Ovary (tissue), 3 donors: ENCODE measurements at regions not wholly inside any gene's neighbourhood (a gene's known extent, or its start where the extent isn't known, plus 50 kb on each side); places are given as distances from the start of the nearest gene placed in this dataset.

Experiments used
- POLR2A ChIP-seq: fragments of 450-650 bp; IDR thresholded peaks from one replicate; pipeline ENCODE4 v1.6.1; 2017; ENCODE audit warnings: antibody characterized with exemption, mild to moderate bottlenecking, moderate library complexity
- TF ChIP-seq, protein P1 (sequence below), 3 donors: fragments of 450-650 bp in 2 of 3; fragments of 200-600 bp in 1 of 3; IDR thresholded peaks; one replicate each; pipeline versions ENCODE4 v1.5.1 to v1.8.0; 2016 to 2022; ENCODE audit warnings: antibody characterized with exemption in 3 of 3, mild to moderate bottlenecking in 1 of 3
- donor health status: DM: no; HTN: no; CAD: no.

DNA sequence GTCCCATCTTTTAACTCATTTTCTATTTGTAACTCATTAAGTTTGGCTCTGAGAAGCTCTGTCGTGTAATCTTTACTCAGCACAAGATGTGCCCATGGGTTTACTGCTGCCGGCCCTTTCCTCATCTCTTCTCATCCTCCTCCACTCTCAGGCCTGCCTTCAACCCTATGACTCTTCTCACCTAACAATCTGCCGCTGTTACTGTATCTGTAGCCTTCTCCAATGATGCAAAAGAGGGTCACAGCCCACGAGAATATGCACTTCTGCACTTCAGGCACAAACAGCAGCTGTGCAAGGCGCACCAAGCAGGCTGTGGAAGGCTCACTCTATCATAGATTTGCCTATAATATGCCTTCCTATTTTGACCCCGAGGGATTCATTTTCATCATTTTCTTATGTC is 546.5 kb upstream of the GALNTL6 start:
- TF ChIP-seq, protein P1, sequence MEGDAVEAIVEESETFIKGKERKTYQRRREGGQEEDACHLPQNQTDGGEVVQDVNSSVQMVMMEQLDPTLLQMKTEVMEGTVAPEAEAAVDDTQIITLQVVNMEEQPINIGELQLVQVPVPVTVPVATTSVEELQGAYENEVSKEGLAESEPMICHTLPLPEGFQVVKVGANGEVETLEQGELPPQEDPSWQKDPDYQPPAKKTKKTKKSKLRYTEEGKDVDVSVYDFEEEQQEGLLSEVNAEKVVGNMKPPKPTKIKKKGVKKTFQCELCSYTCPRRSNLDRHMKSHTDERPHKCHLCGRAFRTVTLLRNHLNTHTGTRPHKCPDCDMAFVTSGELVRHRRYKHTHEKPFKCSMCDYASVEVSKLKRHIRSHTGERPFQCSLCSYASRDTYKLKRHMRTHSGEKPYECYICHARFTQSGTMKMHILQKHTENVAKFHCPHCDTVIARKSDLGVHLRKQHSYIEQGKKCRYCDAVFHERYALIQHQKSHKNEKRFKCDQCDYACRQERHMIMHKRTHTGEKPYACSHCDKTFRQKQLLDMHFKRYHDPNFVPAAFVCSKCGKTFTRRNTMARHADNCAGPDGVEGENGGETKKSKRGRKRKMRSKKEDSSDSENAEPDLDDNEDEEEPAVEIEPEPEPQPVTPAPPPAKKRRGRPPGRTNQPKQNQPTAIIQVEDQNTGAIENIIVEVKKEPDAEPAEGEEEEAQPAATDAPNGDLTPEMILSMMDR (IDR thresholded peaks at IDR 0.05): no peak
- no peak for TF ChIP-seq POLR2A
